ENCODE measurements at regions not wholly inside any gene's neighbourhood (a gene's known extent, or its start where the extent isn't known, plus 50 kb on each side); places are given as distances from the start of the nearest gene placed in this dataset.

DNA sequence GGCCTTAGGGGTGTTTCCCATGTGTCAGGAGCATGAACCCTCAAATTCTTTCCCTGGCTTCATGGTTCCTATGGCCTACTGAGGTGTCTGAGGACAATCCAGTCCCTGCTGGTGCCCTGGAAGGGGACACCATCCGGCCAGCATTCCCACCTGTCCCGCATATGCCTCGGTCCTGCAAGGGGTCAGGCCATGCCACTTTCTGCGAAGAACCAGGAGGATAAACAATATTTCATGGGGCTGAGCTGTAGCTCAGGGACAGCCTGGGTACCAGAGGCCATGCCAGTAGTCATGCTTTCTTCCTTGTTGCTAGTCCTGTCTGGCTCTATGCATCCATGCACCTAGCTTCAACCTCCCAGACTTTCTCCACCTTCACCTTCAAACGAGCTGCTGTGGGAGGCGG lies 123.6 kb downstream of the MRPS6 start:
- TF ChIP-seq, protein P1, sequence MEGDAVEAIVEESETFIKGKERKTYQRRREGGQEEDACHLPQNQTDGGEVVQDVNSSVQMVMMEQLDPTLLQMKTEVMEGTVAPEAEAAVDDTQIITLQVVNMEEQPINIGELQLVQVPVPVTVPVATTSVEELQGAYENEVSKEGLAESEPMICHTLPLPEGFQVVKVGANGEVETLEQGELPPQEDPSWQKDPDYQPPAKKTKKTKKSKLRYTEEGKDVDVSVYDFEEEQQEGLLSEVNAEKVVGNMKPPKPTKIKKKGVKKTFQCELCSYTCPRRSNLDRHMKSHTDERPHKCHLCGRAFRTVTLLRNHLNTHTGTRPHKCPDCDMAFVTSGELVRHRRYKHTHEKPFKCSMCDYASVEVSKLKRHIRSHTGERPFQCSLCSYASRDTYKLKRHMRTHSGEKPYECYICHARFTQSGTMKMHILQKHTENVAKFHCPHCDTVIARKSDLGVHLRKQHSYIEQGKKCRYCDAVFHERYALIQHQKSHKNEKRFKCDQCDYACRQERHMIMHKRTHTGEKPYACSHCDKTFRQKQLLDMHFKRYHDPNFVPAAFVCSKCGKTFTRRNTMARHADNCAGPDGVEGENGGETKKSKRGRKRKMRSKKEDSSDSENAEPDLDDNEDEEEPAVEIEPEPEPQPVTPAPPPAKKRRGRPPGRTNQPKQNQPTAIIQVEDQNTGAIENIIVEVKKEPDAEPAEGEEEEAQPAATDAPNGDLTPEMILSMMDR (conservative IDR thresholded peaks at IDR 0.05; ENCODE audit: low read depth in 2 of 2): no peak
- TF ChIP-seq EZH2 (IDR thresholded peaks at IDR 0.05; ENCODE audit: low read depth, unreplicated experiment) (no peak), EZH2phosphoT487 (IDR thresholded peaks at IDR 0.05; ENCODE audit: unreplicated experiment) (no peak), ZNF331 (CRISPR knock-in tag; IDR thresholded peaks at IDR 0.05; ENCODE audit: low read depth) (no peak), POLR2AphosphoS5 (IDR thresholded peaks at IDR 0.05; ENCODE audit: low read depth) (no peak), STAT1 (IDR thresholded peaks at IDR 0.05; ENCODE audit: unreplicated experiment) (no peak), CREB1 (CRISPR knock-in tag; IDR thresholded peaks at IDR 0.05; ENCODE audit: low read depth) (no peak), JUNB (IDR thresholded peaks at IDR 0.05; ENCODE audit: unreplicated experiment) (no peak), NANOG (IDR thresholded peaks at IDR 0.05; ENCODE audit: borderline replicate concordance) (no peak)
- TF ChIP-seq, protein P2, sequence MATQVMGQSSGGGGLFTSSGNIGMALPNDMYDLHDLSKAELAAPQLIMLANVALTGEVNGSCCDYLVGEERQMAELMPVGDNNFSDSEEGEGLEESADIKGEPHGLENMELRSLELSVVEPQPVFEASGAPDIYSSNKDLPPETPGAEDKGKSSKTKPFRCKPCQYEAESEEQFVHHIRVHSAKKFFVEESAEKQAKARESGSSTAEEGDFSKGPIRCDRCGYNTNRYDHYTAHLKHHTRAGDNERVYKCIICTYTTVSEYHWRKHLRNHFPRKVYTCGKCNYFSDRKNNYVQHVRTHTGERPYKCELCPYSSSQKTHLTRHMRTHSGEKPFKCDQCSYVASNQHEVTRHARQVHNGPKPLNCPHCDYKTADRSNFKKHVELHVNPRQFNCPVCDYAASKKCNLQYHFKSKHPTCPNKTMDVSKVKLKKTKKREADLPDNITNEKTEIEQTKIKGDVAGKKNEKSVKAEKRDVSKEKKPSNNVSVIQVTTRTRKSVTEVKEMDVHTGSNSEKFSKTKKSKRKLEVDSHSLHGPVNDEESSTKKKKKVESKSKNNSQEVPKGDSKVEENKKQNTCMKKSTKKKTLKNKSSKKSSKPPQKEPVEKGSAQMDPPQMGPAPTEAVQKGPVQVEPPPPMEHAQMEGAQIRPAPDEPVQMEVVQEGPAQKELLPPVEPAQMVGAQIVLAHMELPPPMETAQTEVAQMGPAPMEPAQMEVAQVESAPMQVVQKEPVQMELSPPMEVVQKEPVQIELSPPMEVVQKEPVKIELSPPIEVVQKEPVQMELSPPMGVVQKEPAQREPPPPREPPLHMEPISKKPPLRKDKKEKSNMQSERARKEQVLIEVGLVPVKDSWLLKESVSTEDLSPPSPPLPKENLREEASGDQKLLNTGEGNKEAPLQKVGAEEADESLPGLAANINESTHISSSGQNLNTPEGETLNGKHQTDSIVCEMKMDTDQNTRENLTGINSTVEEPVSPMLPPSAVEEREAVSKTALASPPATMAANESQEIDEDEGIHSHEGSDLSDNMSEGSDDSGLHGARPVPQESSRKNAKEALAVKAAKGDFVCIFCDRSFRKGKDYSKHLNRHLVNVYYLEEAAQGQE (IDR thresholded peaks at IDR 0.05; ENCODE audit: unreplicated experiment): no peak
- TF ChIP-seq, protein P3, sequence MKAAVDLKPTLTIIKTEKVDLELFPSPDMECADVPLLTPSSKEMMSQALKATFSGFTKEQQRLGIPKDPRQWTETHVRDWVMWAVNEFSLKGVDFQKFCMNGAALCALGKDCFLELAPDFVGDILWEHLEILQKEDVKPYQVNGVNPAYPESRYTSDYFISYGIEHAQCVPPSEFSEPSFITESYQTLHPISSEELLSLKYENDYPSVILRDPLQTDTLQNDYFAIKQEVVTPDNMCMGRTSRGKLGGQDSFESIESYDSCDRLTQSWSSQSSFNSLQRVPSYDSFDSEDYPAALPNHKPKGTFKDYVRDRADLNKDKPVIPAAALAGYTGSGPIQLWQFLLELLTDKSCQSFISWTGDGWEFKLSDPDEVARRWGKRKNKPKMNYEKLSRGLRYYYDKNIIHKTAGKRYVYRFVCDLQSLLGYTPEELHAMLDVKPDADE (IDR thresholded peaks at IDR 0.05): no peak

All from GM23338 (cell line).